ENCODE measurements at regions not wholly inside any gene's neighbourhood (a gene's known extent, or its start where the extent isn't known, plus 50 kb on each side); places are given as distances from the start of the nearest gene placed in this dataset.

DNA sequence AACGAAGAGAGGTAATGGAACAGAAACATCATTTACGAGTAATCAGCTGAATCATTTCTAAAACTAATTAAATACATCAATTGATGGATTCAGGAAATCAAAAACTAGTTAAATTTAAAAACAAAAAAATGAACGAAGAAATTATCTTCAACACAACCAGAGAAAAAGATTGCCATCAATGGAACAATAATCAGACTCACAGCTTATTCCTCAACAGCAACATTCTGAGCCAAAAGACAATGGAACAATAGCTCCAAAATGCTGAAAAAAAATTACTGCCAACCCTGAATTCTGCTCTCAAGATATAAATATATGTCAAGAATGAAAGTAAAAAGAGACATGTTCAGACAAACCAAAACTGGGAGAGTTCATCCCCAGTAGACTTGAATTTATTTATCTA lies 65.5 kb upstream of the KLF3 start:
- Histone ChIP-seq H3K79me2 (ENCODE audit: insufficient read depth, low read length) (no peaks in the 10 kb centered on the region), H3K36me3 (ENCODE audit: low read length) (no peaks in the 10 kb centered on the region), H3K4me2 (ENCODE audit: low read depth, low read length, poor library complexity, severe bottlenecking) (no peak overlapping the region), H3K4me3 (ENCODE audit: insufficient read depth, low read length, poor library complexity, severe bottlenecking) (no peak overlapping the region), H3F3A (ENCODE audit: insufficient read depth) (no peaks in the 10 kb centered on the region), H4K20me1 (ENCODE audit: low read depth, low read length) (no peaks in the 10 kb centered on the region), H2AFZ (ENCODE audit: low read depth, low read length, severe bottlenecking) (no peak overlapping the region), H3K9me3 (ENCODE audit: insufficient read depth, low read length) (no peaks in the 10 kb centered on the region), H3K9me2 (replicated peaks; ENCODE audit: insufficient read depth, low read length) (no peaks in the 10 kb centered on the region), H3K27ac (ENCODE audit: low read depth, low read length) (no peak overlapping the region), H3K9ac (ENCODE audit: low read length) (no peak overlapping the region), H3K27me3 (ENCODE audit: low read length) (no peaks in the 10 kb centered on the region)
- TF ChIP-seq, protein P1, sequence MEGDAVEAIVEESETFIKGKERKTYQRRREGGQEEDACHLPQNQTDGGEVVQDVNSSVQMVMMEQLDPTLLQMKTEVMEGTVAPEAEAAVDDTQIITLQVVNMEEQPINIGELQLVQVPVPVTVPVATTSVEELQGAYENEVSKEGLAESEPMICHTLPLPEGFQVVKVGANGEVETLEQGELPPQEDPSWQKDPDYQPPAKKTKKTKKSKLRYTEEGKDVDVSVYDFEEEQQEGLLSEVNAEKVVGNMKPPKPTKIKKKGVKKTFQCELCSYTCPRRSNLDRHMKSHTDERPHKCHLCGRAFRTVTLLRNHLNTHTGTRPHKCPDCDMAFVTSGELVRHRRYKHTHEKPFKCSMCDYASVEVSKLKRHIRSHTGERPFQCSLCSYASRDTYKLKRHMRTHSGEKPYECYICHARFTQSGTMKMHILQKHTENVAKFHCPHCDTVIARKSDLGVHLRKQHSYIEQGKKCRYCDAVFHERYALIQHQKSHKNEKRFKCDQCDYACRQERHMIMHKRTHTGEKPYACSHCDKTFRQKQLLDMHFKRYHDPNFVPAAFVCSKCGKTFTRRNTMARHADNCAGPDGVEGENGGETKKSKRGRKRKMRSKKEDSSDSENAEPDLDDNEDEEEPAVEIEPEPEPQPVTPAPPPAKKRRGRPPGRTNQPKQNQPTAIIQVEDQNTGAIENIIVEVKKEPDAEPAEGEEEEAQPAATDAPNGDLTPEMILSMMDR (IDR thresholded peaks at IDR 0.05; ENCODE audit: insufficient read depth, low read length, poor library complexity, severe bottlenecking): no peak
- no peak for TF ChIP-seq EZH2phosphoT487 (conservative IDR thresholded peaks at IDR 0.05; ENCODE audit: low read length)

DNA sequence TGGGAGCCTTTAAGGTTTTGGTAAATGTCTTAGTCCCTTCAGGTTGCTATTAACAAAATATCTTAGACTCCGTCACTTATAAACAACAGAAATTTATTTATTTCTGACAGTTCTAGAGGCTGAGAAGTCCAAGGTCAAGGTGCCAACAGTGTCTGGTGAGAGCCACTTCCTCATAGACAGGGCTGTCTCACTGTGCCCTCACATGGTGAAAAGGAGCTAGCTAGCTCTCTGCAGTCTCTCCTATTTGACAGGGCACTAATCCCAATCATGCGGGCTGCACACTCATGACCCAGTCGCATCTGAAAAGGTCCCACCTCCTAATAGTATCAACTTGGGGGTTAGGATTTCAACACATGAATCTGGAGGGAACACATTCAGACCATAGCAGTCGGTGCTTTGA lies 63.4 kb upstream of the KLF3 start:
- TF ChIP-seq EZH2phosphoT487 (conservative IDR thresholded peaks at IDR 0.05; ENCODE audit: low read length): no peak
- TF ChIP-seq, protein P1 (IDR thresholded peaks at IDR 0.05; ENCODE audit: insufficient read depth, low read length, poor library complexity, severe bottlenecking): no peak
- Histone ChIP-seq H3K27ac (ENCODE audit: low read depth, low read length) (no peak overlapping the region), H2AFZ (ENCODE audit: low read depth, low read length, severe bottlenecking) (no peak overlapping the region), H3K36me3 (ENCODE audit: low read length) (no peaks in the 10 kb centered on the region), H3K4me2 (ENCODE audit: low read depth, low read length, poor library complexity, severe bottlenecking) (no peak overlapping the region), H4K20me1 (ENCODE audit: low read depth, low read length) (no peaks in the 10 kb centered on the region), H3K9me2 (replicated peaks; ENCODE audit: insufficient read depth, low read length) (no peaks in the 10 kb centered on the region), H3K9ac (ENCODE audit: low read length) (no peak overlapping the region), H3K79me2 (ENCODE audit: insufficient read depth, low read length) (no peaks in the 10 kb centered on the region), H3K27me3 (ENCODE audit: low read length) (no peaks in the 10 kb centered on the region), H3K9me3 (ENCODE audit: insufficient read depth, low read length) (no peaks in the 10 kb centered on the region), H3F3A (ENCODE audit: insufficient read depth) (no peaks in the 10 kb centered on the region), H3K4me3 (ENCODE audit: insufficient read depth, low read length, poor library complexity, severe bottlenecking) (no peak overlapping the region)

DNA sequence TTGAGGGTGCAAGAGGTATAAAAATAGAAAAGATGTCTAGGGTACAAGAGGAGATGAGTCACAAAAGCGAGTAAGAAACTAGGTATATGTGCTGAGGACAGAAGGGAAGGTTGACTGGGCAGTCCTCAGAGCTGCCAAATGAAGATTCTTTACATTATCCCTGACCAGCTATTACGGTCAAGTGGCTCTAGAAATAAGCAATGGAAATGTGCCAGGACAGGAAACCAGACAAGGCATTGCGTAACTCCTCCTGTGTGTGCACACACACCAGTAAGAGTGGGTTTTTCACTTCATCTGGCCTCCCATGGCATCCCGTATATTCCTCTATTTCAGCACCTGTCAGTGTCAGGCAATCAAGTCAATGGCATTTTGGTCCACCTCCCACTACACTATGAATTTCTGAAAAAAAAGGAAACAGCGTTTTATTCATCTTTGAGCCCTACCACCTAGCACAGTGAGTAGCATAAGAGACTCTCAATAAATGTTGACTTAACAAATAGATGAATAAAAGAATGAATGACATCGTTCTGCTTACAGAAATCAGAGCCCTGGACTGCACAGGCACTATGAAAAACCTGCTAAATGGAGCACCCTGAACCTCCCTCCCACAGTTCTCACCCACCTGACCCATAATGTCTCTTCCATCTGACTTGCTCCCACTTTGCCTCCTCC lies 62.6 kb upstream of the KLF3 start:
- no peaks in the 10 kb centered on the region for H3K36me3 ChIP-seq (ENCODE audit: low read length)
- no peaks in the 10 kb centered on the region for H3K27me3 ChIP-seq (ENCODE audit: low read length)
- H3K9ac ChIP-seq (ENCODE audit: low read length): no peak overlapping the region
- H3K9me2 ChIP-seq (replicated peaks; ENCODE audit: insufficient read depth, low read length): no peaks in the 10 kb centered on the region
- no peak overlapping the region for H3K27ac ChIP-seq (ENCODE audit: low read depth, low read length)
- no peaks in the 10 kb centered on the region for H4K20me1 ChIP-seq (ENCODE audit: low read depth, low read length)
- H3F3A ChIP-seq (ENCODE audit: insufficient read depth): no peaks in the 10 kb centered on the region
- no peak overlapping the region for H3K4me2 ChIP-seq (ENCODE audit: low read depth, low read length, poor library complexity, severe bottlenecking)
- H3K9me3 ChIP-seq (ENCODE audit: insufficient read depth, low read length): no peaks in the 10 kb centered on the region
- no peak overlapping the region for H2AFZ ChIP-seq (ENCODE audit: low read depth, low read length, severe bottlenecking)
- TF ChIP-seq EZH2phosphoT487 (conservative IDR thresholded peaks at IDR 0.05; ENCODE audit: low read length): no peak
- TF ChIP-seq, protein P1 (IDR thresholded peaks at IDR 0.05; ENCODE audit: insufficient read depth, low read length, poor library complexity, severe bottlenecking): no peak
- H3K4me3 ChIP-seq (ENCODE audit: insufficient read depth, low read length, poor library complexity, severe bottlenecking): no peak overlapping the region
- no peaks in the 10 kb centered on the region for H3K79me2 ChIP-seq (ENCODE audit: insufficient read depth, low read length)

Data from SU-DHL-6 (cell line).